A549 (cell line): ENCODE measurements at regions not wholly inside any gene's neighbourhood (a gene's known extent, or its start where the extent isn't known, plus 50 kb on each side); places are given as distances from the start of the nearest gene placed in this dataset.
"Not testable (repeated sequence)": the region's sequence is repeated elsewhere in the genome, so short reads cannot be mapped to it uniquely, and the experiment has no call there.

Experiments
- ATAC-seq, 2 experiments: fragments of 200-7000 bp in 1 of 2; fragments of >200 bp in 1 of 2; cut with Nextera tagmentation in 1 of 2; cut with Tn5 transposase in 1 of 2; 3 replicates each; pipeline versions ENCODE4 v1.8.0 to v1.9.1; 2018 to 2020; ENCODE audit warnings: mild to moderate bottlenecking in 1 of 2, moderate library complexity in 1 of 2
- CTCF ChIA-PET: fragments of 300-600 bp; sonication (Branson Sonifier 250); formaldehyde crosslinking; extraction: SDS; loops from one replicate; lab custom pipeline; 2021; ENCODE audit warnings: antibody characterized with exemption, inconsistent platforms; lab: Yijun Ruan, JAX
- POLR2A ChIA-PET: fragments of 350-600 bp; formaldehyde crosslinking; extraction: SDS; loops from one replicate; lab custom pipeline; 2021; ENCODE audit warnings: antibody characterized with exemption, inconsistent platforms; lab: Yijun Ruan, JAX
- DNase-seq, 2 experiments: peaks; one replicate each; pipeline versions ENCODE4 v3.0.0 to v3.0.0-alpha.2; 2011 to 2016; ENCODE audit warnings: low read depth in 1 of 2, low spot score in 1 of 2
- FAIRE-seq: peaks from 2 replicates; lab custom pipeline; 2011; peaks lifted over from hg19 to GRCh38; lab: Jason Lieb, UNC
- H3K27ac ChIP-seq, 2 experiments: fragments of >200 bp; sonication (Bioruptor Twin); formaldehyde crosslinking; 3 replicates each; pipeline ENCODE4 v1.5.1; 2016 to 2017
- H3K4me1 ChIP-seq: fragments of >200 bp; sonication (Bioruptor Twin); formaldehyde crosslinking; 3 replicates; pipeline ENCODE4 v1.6.1; 2016
- H3K4me2 ChIP-seq: fragments of >200 bp; sonication (Bioruptor Twin); formaldehyde crosslinking; 3 replicates; pipeline ENCODE4 v1.6.1; 2016
- H3K4me3 ChIP-seq: fragments of >200 bp; sonication (Bioruptor Twin); formaldehyde crosslinking; 3 replicates; pipeline ENCODE4 v1.5.1; 2016
- H3K9me3 ChIP-seq: fragments of >200 bp; sonication (Bioruptor Twin); formaldehyde crosslinking; 3 replicates; pipeline ENCODE4 v1.6.1; 2016
- BCL3 ChIP-seq: fragments of >200 bp; sonication (Bioruptor Twin); formaldehyde crosslinking; IDR thresholded peaks from 3 replicates; pipeline ENCODE4 v1.6.1; 2016
- BHLHE40 ChIP-seq: IDR thresholded peaks from 2 replicates; pipeline ENCODE4 v1.6.1; 2012; ENCODE audit warnings: low read depth, low read length, inconsistent platforms
- CBX8 ChIP-seq: fragments of 200-600 bp; sonication (generic); IDR thresholded peaks from 2 replicates; pipeline ENCODE4 v1.6.1; 2016
- ELK1 ChIP-seq: fragments of 150-350 bp; IDR thresholded peaks from 2 replicates; pipeline ENCODE4 v1.6.1; 2014; ENCODE audit warnings: low read depth, mild to moderate bottlenecking, low read length
- HES2 ChIP-seq: fragments of >200 bp; sonication (Bioruptor Twin); formaldehyde crosslinking; IDR thresholded peaks from 2 replicates; pipeline ENCODE4 v1.6.1; 2016
- HOXB13 ChIP-seq: fragments of 250-450 bp; sonication (Bioruptor Pico); IDR thresholded peaks from 2 replicates; pipeline ENCODE4 v1.5.0; 2020; ENCODE audit warnings: low read depth, mild to moderate bottlenecking, moderate library complexity
- JUN ChIP-seq, 2 experiments: fragments of >200 bp; sonication (Bioruptor Twin); formaldehyde crosslinking; IDR thresholded peaks; 2 replicates in 1 of 2; 3 replicates in 1 of 2; pipeline ENCODE4 v1.6.1; 2016 to 2017
- KDM1A ChIP-seq: fragments of 200-600 bp; sonication (generic); IDR thresholded peaks from 2 replicates; pipeline ENCODE4 v1.6.1; 2016; ENCODE audit warnings: low read depth, mild to moderate bottlenecking
- MAFK ChIP-seq: fragments of 450-650 bp; IDR thresholded peaks from 2 replicates; pipeline ENCODE4 v1.6.1; 2014; ENCODE audit not compliant: partially characterized antibody
- MAX ChIP-seq: IDR thresholded peaks from 2 replicates; pipeline ENCODE4 v1.6.1; 2012
- MYC ChIP-seq: IDR thresholded peaks from 2 replicates; pipeline ENCODE4 v1.6.1; 2012; ENCODE audit warnings: mild to moderate bottlenecking, inconsistent platforms, low read length, improper control_type of control experiment, borderline replicate concordance
- SREBF2 ChIP-seq: fragments of 450-650 bp; IDR thresholded peaks from 2 replicates; pipeline ENCODE4 v1.6.1; 2014; ENCODE audit warnings: mild to moderate bottlenecking, moderate library complexity
- TFCP2L1 ChIP-seq: fragments of 250-450 bp; sonication (Bioruptor Pico); IDR thresholded peaks from 2 replicates; pipeline ENCODE4 v1.5.0; 2021; ENCODE audit warnings: mild to moderate bottlenecking
- TP53 ChIP-seq: fragments of 250-450 bp; sonication (Bioruptor Pico); IDR thresholded peaks from 2 replicates; pipeline ENCODE4 v1.5.0; 2021; ENCODE audit warnings: mild to moderate bottlenecking, moderate library complexity
- ZFP36 ChIP-seq: fragments of 450-650 bp; IDR thresholded peaks from 2 replicates; pipeline ENCODE4 v1.6.1; 2014; ENCODE audit warnings: borderline replicate concordance; ENCODE audit not compliant: partially characterized antibody
- WGBS: methylation state at CpG from one replicate; pipeline ENCODE4 v1.1.6; 2017; ENCODE audit errors: missing lambda C conversion rate; 5-methylcytosine and 5-hydroxymethylcytosine counted together
- TF ChIP-seq, protein P1 (sequence below): fragments of 250-450 bp; sonication (Bioruptor Pico); IDR thresholded peaks from 2 replicates; pipeline ENCODE4 v1.5.0; 2021; ENCODE audit warnings: mild to moderate bottlenecking, moderate library complexity, borderline replicate concordance

DNA sequence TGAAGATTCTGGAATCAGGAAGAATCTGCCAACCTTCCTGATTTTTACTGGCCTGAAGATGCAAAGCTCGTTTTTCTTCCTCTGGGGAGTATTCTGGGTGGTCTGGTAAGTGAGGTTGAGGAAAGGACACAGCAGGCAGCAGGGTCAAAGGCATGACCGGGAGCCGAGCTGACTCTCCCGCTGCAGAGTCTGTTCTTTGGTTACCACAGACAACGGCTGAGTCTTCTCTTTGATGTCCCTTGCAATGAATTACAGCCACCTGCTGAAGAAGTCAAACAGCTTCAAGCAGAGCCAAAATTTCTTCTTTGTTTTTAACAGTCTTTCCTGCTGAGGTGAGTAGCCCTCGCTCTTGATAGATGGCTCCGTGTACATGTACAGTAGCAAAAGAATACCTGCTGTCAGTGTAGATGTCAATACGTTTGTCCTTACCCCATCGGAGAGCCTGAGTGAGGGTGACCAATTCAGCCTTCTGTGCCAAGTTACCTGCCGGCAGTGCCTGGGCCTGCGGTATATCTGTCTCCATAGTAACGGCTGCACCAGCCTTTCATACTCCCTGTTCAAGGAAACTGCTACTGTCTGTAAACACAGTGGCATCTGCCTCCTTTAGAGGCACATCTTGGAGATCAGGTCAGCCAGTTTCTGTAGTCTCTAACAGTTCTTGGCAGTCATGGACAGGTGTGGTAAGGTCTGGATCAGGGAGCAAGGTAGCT is 76.4 kb downstream of the PRR15 start:
- no peak for ATAC-seq
- Histone ChIP-seq H3K4me3 (no peak overlapping the region), H3K27ac (no peak overlapping the region), H3K4me2 (no peak overlapping the region), H3K4me1 (no peaks in the 10 kb centered on the region), H3K9me3 (no peaks in the 10 kb centered on the region)
- DNase-seq: no peak
- TF ChIP-seq HES2: no peak
- TF ChIP-seq KDM1A: no peak
- no peak for TF ChIP-seq MYC
- no peak for TF ChIP-seq TFCP2L1 (CRISPR knock-in tag)
- TF ChIP-seq CBX8: no peak
- no peak for FAIRE-seq
- WGBS: 80% methylated on average over 12 of the region's 12 CpGs
- ChIA-PET CTCF (interaction anchor here (0.7 to 1.3 kb wide), 2 partner anchors 30 to 70 kb away, joined by 3 read pairs; no protein-coding TSS in a partner anchor), POLR2A (no interaction called here)

GRCh38 chr7:29641651-29642050 is 78.0 kb downstream of the PRR15 start:
- POLR2A ChIA-PET: no interaction called here
- Histone ChIP-seq H3K27ac (no peak overlapping the region), H3K9me3 (no peaks in the 10 kb centered on the region)
- TF ChIP-seq MYC (no peak), MAFK (no peak)
- TF ChIP-seq, all 56 proteins: peak for 0
- no peak overlapping the region for H3K4me3 ChIP-seq
- FAIRE-seq: no peak
- CTCF ChIA-PET: interaction anchor here (0.9 kb wide), 1 partner anchor 280 kb away, joined by 3 read pairs; no protein-coding TSS in a partner anchor
- no peak for DNase-seq
- WGBS: 93% methylated on average over 5 of the region's 5 CpGs
- ATAC-seq: no peak
- H3K4me1 ChIP-seq: no peaks in the 10 kb centered on the region
- no peak overlapping the region for H3K4me2 ChIP-seq

DNA sequence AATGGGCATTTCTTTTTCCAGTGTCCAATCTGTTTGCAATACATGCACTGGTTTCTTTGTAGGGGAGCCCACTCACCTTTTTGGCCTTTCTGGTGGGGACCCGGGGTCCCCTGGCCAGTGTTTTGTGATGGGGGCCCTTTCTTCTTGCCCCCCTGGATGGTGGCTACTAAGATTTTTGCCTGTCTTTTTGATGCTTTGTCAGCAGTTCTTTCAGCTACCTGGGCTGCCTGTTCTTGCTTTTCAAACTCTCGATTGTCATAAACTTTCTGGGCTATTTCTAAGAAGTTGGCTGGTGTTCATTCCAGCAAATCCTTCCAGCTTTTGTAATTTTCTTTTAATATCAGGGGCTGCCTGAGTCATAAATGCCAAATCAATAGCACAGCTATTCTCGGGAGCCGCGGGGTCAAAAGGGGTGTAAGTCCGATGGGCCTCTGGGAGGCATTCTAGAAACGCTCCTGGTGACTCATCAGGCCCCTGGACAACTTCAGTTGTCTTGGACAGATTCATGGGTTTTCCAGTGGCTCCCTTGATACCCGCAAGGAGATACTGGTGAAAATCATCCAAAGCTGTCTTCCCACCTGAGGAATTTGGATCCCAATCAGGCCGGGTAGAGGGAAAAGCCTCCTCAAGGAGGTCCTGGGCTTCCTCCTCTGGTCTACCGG is 79.0 kb downstream of the PRR15 start:
- ATAC-seq: no peak
- no peak for FAIRE-seq
- Histone ChIP-seq H3K4me3 (no peak overlapping the region), H3K27ac (no peak overlapping the region), H3K4me2 (no peak overlapping the region), H3K4me1 (no peaks in the 10 kb centered on the region), H3K9me3 (no peaks in the 10 kb centered on the region)
- ChIA-PET POLR2A (no interaction called here), CTCF (interaction anchor here (0.9 kb wide), 1 partner anchor 279 kb away, joined by 3 read pairs; no protein-coding TSS in a partner anchor)
- TF ChIP-seq ELK1 (no peak), MAFK (peak; percentile 62), HOXB13 (CRISPR knock-in tag) (no peak), MAX (no peak), SREBF2 (no peak)
- DNase-seq: no peak
- WGBS: 87% methylated on average over 10 of the region's 10 CpGs

DNA sequence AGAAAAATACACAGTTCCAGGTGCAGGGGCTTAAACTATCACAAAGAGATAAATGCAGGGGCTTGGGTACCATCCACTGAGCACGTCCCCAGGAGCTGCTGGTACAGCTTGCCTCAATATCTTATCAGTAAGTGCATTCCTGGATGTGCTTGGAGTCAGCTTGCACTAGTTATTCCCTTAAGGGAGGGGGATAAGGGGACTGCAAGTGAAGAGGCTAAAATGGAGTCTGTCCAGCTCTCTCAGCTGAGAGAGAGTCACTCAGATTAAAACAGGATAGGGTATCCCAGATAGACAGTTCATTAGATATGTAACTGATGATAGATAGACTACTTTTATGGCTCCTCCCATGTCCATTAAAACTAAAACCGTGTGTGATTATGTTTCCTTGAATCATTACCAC is 82.5 kb downstream of the PRR15 start:
- H3K4me3 ChIP-seq, H3K4me2 ChIP-seq, H3K9me3 ChIP-seq, H3K27ac ChIP-seq, H3K4me1 ChIP-seq, FAIRE-seq, CTCF ChIA-PET, ATAC-seq, POLR2A ChIA-PET, DNase-seq: not testable (repeated sequence)
- WGBS: 62% methylated on average over 2 of the region's 2 CpGs

- H3K4me2 ChIP-seq: no peak overlapping the region
- CTCF ChIA-PET: interaction anchor here (4.4 kb wide), 1 partner anchor 11 kb away, joined by 21 read pairs; no protein-coding TSS in a partner anchor
Observed at GRCh38 chr7:29647020-29647654, 83.5 kb downstream of the PRR15 start.

More at GRCh38 chr7:29647020-29647654, 83.5 kb downstream of the PRR15 start:
- no peak overlapping the region for H3K4me3 ChIP-seq
- DNase-seq: no peak
- TF ChIP-seq TP53 (CRISPR knock-in tag): no peak
- no peak for TF ChIP-seq JUN (IDR thresholded peaks at IDR 0.05)
- no peak for TF ChIP-seq BHLHE40
- no peak for TF ChIP-seq ZFP36
- TF ChIP-seq, protein P1, sequence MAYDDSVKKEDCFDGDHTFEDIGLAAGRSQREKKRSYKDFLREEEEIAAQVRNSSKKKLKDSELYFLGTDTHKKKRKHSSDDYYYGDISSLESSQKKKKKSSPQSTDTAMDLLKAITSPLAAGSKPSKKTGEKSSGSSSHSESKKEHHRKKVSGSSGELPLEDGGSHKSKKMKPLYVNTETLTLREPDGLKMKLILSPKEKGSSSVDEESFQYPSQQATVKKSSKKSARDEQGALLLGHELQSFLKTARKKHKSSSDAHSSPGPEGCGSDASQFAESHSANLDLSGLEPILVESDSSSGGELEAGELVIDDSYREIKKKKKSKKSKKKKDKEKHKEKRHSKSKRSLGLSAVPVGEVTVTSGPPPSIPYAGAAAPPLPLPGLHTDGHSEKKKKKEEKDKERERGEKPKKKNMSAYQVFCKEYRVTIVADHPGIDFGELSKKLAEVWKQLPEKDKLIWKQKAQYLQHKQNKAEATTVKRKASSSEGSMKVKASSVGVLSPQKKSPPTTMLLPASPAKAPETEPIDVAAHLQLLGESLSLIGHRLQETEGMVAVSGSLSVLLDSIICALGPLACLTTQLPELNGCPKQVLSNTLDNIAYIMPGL (CRISPR knock-in tag): no peak
- TF ChIP-seq BCL3: no peak
- no peak for TF ChIP-seq HES2
- TF ChIP-seq, all 56 proteins: peak for 0
- Histone ChIP-seq H3K27ac (no peak overlapping the region), H3K9me3 (no peaks in the 10 kb centered on the region), H3K4me1 (no peaks in the 10 kb centered on the region)
- ATAC-seq: no peak
- 93% methylated on average over 4 of the region's 4 CpGs for WGBS
- FAIRE-seq: no peak
- POLR2A ChIA-PET: no interaction called here
